ENCODE measurements at regions not wholly inside any gene's neighbourhood (a gene's known extent, or its start where the extent isn't known, plus 50 kb on each side); places are given as distances from the start of the nearest gene placed in this dataset.
A peak's percentile ranks its signal among the peaks of the same experiment; 100 is the strongest.

DNA sequence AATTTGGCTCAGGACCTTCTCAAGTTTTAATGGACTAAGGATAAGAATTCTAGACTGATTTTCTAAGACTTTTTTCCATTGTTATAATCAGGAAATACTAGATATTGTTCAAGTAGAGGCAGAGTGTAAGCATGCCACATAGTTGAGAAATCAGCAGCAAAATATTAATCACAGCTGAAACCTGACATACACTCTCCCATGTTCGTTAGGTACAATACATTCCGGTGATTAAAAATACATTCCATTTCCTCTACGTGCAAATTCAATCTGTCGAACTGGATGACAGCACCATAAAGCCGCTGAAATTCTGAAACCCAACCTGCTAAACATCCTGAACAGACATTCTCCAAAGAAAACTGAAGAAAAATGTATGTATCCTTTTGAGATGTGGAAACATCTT lies 587.6 kb upstream of the DIPK2B start:
- ChIA-PET POLR2A (interaction anchor here (1.0 kb wide), 1 partner anchor 17 kb away, joined by 3 read pairs; no protein-coding TSS in a partner anchor), CTCF (interaction anchor here (1.8 kb wide), 1 partner anchor 588 kb away, joined by 4 read pairs; no protein-coding TSS in a partner anchor)
- Histone ChIP-seq H3K9me3 (ENCODE audit: control insufficient read depth, insufficient read depth, low read length) (peaks cover 2% of the 10 kb centered on the region; the same call in 1 of the 2 replicates), H3K27me3 (ENCODE audit: control insufficient read depth, insufficient read depth, low read length) (no peaks in the 10 kb centered on the region), H3K27ac (ENCODE audit: low read depth, low read length) (no peak overlapping the region), H3K4me3 (ENCODE audit: low read depth, low read length) (no peak overlapping the region)
- DNase-seq (ENCODE audit: low read depth, low spot score), result no peak
- no peak for TF ChIP-seq CTCF (IDR thresholded peaks at IDR 0.05; ENCODE audit: low read depth, low read length)

DNA sequence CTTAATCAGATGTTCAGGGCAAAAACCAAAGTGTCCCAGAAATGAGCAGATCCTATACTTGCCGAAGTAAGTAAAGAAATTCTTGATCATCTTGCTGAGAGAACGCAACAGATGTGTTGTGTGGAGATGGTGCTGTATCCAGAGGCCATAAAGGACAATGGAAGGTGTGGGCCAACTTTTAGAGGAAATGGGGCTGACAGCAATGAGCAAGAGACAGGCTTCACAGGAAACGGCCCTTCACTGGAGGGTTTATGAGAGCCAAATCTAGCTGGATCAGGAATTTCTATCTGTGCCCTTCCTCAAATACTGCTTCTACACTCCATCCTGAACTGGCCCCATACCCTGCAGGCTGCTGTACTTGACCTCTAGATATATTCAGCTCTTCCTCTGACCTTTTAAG lies 583.9 kb upstream of the DIPK2B start:
- no peak overlapping the region for H3K4me3 ChIP-seq (ENCODE audit: low read depth, low read length)
- H3K27me3 ChIP-seq (ENCODE audit: control insufficient read depth, insufficient read depth, low read length), result no peaks in the 10 kb centered on the region
- no peak overlapping the region for H3K27ac ChIP-seq (ENCODE audit: low read depth, low read length)
- ChIA-PET CTCF (no interaction called here), POLR2A (no interaction called here)
- no peak for DNase-seq (ENCODE audit: low read depth, low spot score)
- H3K9me3 ChIP-seq (ENCODE audit: control insufficient read depth, insufficient read depth, low read length), result no peaks in the 10 kb centered on the region
- no peak for TF ChIP-seq CTCF (IDR thresholded peaks at IDR 0.05; ENCODE audit: low read depth, low read length)

DNA sequence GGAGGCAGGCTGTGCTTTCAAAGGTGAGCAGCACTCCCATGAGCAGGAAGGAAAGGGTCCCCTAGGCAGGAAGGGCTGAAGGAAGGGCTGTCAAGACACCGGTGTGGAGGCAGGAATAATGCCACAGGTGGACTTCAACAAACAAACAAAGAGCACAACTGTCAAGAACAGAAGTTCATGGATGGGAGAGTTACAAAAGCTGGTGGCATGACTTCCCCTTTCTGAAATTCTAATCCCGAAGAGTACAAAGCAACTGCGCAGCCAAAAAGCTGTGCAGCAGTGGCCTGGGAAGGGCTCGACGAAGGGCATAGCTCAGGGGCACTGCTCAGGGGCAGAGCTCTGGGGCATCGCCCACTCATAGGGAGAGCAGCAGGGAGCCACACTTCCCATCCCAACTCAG lies 582.3 kb upstream of the DIPK2B start:
- POLR2A ChIA-PET, result interaction anchor here (0.6 kb wide), 1 partner anchor 25 kb away, joined by 4 read pairs; no protein-coding TSS in a partner anchor
- Histone ChIP-seq H3K9me3 (ENCODE audit: control insufficient read depth, insufficient read depth, low read length) (no peaks in the 10 kb centered on the region), H3K27me3 (ENCODE audit: control insufficient read depth, insufficient read depth, low read length) (no peaks in the 10 kb centered on the region), H3K4me3 (ENCODE audit: low read depth, low read length) (no peak overlapping the region), H3K27ac (ENCODE audit: low read depth, low read length) (peak overlapping the region; percentile 39)
- CTCF ChIA-PET, result no interaction called here
- DNase-seq (ENCODE audit: low read depth, low spot score), result no peak
- TF ChIP-seq CTCF (IDR thresholded peaks at IDR 0.05; ENCODE audit: low read depth, low read length), result no peak

GRCh38 chrX:45781901-45782553 lies 581.4 kb upstream of the DIPK2B start:
- peak; percentile 30; the same call in 1 of the 2 replicates for TF ChIP-seq CTCF (IDR thresholded peaks at IDR 0.05; ENCODE audit: low read depth, low read length)
- no peaks in the 10 kb centered on the region for H3K27me3 ChIP-seq (ENCODE audit: control insufficient read depth, insufficient read depth, low read length)
- POLR2A ChIA-PET, result no interaction called here
- peak overlapping the region; percentile 68 for H3K27ac ChIP-seq (ENCODE audit: low read depth, low read length)
- no peak overlapping the region for H3K4me3 ChIP-seq (ENCODE audit: low read depth, low read length)
- DNase-seq (ENCODE audit: low read depth, low spot score), result peak; percentile 39
- H3K9me3 ChIP-seq (ENCODE audit: control insufficient read depth, insufficient read depth, low read length), result no peaks in the 10 kb centered on the region
- CTCF ChIA-PET, result no interaction called here

GRCh38 chrX:45778616-45779015 lies 577.9 kb upstream of the DIPK2B start:
- no peak overlapping the region for H3K27ac ChIP-seq (ENCODE audit: low read depth, low read length)
- no peaks in the 10 kb centered on the region for H3K9me3 ChIP-seq (ENCODE audit: control insufficient read depth, insufficient read depth, low read length)
- no peak for DNase-seq (ENCODE audit: low read depth, low spot score)
- no peaks in the 10 kb centered on the region for H3K27me3 ChIP-seq (ENCODE audit: control insufficient read depth, insufficient read depth, low read length)
- TF ChIP-seq CTCF (IDR thresholded peaks at IDR 0.05; ENCODE audit: low read depth, low read length), result no peak
- CTCF ChIA-PET, result interaction anchor here (0.9 to 1.3 kb wide), 2 partner anchors 598 to 630 kb away, joined by 3 to 4 read pairs; no protein-coding TSS in a partner anchor
- H3K4me3 ChIP-seq (ENCODE audit: low read depth, low read length), result no peak overlapping the region
- POLR2A ChIA-PET, result no interaction called here

Data from AG04450 (cell line).